ENCODE measurements at regions not wholly inside any gene's neighbourhood (a gene's known extent, or its start where the extent isn't known, plus 50 kb on each side); places are given as distances from the start of the nearest gene placed in this dataset.

GRCh38 chr2:161096336-161096735 is 63.9 kb upstream of the TANK start:
- Histone ChIP-seq H4K20me1 (ENCODE audit: insufficient read depth, low read length) (no peaks in the 10 kb centered on the region), H3K79me2 (ENCODE audit: insufficient read depth, low read length) (no peaks in the 10 kb centered on the region), H3K9ac (ENCODE audit: insufficient read depth, low read length, poor library complexity, severe bottlenecking) (no peak overlapping the region), H3K4me1 (ENCODE audit: control insufficient read depth in 1 of 2, insufficient read depth in 2 of 2, low read length in 2 of 2) (no peaks in the 10 kb centered on the region), H3K4me2 (replicated peaks; ENCODE audit: extremely low read depth, low read length, poor library complexity, severe bottlenecking) (no peak overlapping the region), H2AFZ (ENCODE audit: insufficient read depth, low read depth, low read length, poor library complexity, severe bottlenecking) (no peak overlapping the region), H3K27ac (ENCODE audit: low read depth in 1 of 2, low read length in 2 of 2) (no peak overlapping the region), H3K36me3 (replicated peaks in 1 of 2; ENCODE audit: control insufficient read depth in 1 of 2, insufficient read depth in 2 of 2, low read length in 2 of 2) (no peaks in the 10 kb centered on the region), H3K4me3 (replicated peaks in 1 of 3; ENCODE audit: low read depth in 2 of 3, low read length in 3 of 3) (no peak overlapping the region), H3K27me3 (ENCODE audit: control insufficient read depth in 2 of 2, insufficient read depth in 2 of 2, low read length in 2 of 2) (no peaks in the 10 kb centered on the region), H3K9me3 (replicated peaks in 1 of 2; ENCODE audit: control insufficient read depth in 1 of 2, insufficient read depth in 1 of 2, low read length in 2 of 2) (no peaks in the 10 kb centered on the region)
- Mint-ChIP-seq H3K9me3 (peaks cover 0 to 8% (median 0%) of the 10 kb centered on the region in 7 donors), H3K27me3 (ENCODE audit: low read depth in 3 of 3) (no peaks in the 10 kb centered on the region), H3K36me3 (no peaks in the 10 kb centered on the region), H3K4me1 (peaks cover 1% of the 10 kb centered on the region), H3K4me3 (no peak overlapping the region), H3K27ac (no peak overlapping the region)
- DNase-seq = no peak
- WGBS (ENCODE audit: insufficient coverage) = 52% methylated on average over 2 of the region's 2 CpGs
- TF ChIP-seq, protein P1, sequence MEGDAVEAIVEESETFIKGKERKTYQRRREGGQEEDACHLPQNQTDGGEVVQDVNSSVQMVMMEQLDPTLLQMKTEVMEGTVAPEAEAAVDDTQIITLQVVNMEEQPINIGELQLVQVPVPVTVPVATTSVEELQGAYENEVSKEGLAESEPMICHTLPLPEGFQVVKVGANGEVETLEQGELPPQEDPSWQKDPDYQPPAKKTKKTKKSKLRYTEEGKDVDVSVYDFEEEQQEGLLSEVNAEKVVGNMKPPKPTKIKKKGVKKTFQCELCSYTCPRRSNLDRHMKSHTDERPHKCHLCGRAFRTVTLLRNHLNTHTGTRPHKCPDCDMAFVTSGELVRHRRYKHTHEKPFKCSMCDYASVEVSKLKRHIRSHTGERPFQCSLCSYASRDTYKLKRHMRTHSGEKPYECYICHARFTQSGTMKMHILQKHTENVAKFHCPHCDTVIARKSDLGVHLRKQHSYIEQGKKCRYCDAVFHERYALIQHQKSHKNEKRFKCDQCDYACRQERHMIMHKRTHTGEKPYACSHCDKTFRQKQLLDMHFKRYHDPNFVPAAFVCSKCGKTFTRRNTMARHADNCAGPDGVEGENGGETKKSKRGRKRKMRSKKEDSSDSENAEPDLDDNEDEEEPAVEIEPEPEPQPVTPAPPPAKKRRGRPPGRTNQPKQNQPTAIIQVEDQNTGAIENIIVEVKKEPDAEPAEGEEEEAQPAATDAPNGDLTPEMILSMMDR (IDR thresholded peaks at IDR 0.05) = no peak
- intact Hi-C loops (cut with micrococcal nuclease) = no loop called here

GRCh38 chr2:161097157-161097556 is 63.1 kb upstream of the TANK start:
- no peak overlapping the region for H3K4me3 Mint-ChIP-seq
- H3K9me3 Mint-ChIP-seq = peaks cover 0 to 8% (median 0%) of the 10 kb centered on the region in 7 donors
- no CpG with 5 or more reads among the region's 2 CpGs for WGBS (ENCODE audit: insufficient coverage)
- H3K4me1 Mint-ChIP-seq = peaks cover 4% of the 10 kb centered on the region
- H3K36me3 ChIP-seq (replicated peaks in 1 of 2; ENCODE audit: control insufficient read depth in 1 of 2, insufficient read depth in 2 of 2, low read length in 2 of 2) = no peaks in the 10 kb centered on the region
- no peak for DNase-seq
- H3K27me3 ChIP-seq (ENCODE audit: control insufficient read depth in 2 of 2, insufficient read depth in 2 of 2, low read length in 2 of 2) = no peaks in the 10 kb centered on the region
- H3K4me1 ChIP-seq (ENCODE audit: control insufficient read depth in 1 of 2, insufficient read depth in 2 of 2, low read length in 2 of 2) = peaks cover 0 to 4% of the 10 kb centered on the region in 2 donors
- no peak overlapping the region for H3K27ac ChIP-seq (ENCODE audit: low read depth in 1 of 2, low read length in 2 of 2)
- H3K27ac Mint-ChIP-seq = no peak overlapping the region
- H3K79me2 ChIP-seq (ENCODE audit: insufficient read depth, low read length) = no peaks in the 10 kb centered on the region
- H3K4me2 ChIP-seq (replicated peaks; ENCODE audit: extremely low read depth, low read length, poor library complexity, severe bottlenecking) = no peak overlapping the region
- H3K27me3 Mint-ChIP-seq (ENCODE audit: low read depth in 3 of 3) = no peaks in the 10 kb centered on the region
- TF ChIP-seq, protein P1 (IDR thresholded peaks at IDR 0.05) = no peak
- H3K9ac ChIP-seq (ENCODE audit: insufficient read depth, low read length, poor library complexity, severe bottlenecking) = no peak overlapping the region
- no peaks in the 10 kb centered on the region for H4K20me1 ChIP-seq (ENCODE audit: insufficient read depth, low read length)
- H3K4me3 ChIP-seq (replicated peaks in 1 of 3; ENCODE audit: low read depth in 2 of 3, low read length in 3 of 3) = no peak overlapping the region
- intact Hi-C loops (cut with micrococcal nuclease) = no loop called here
- H2AFZ ChIP-seq (ENCODE audit: insufficient read depth, low read depth, low read length, poor library complexity, severe bottlenecking) = no peak overlapping the region
- H3K9me3 ChIP-seq (replicated peaks in 1 of 2; ENCODE audit: control insufficient read depth in 1 of 2, insufficient read depth in 1 of 2, low read length in 2 of 2) = no peaks in the 10 kb centered on the region
- H3K36me3 Mint-ChIP-seq = no peaks in the 10 kb centered on the region

All from CD14-positive monocyte (primary cell).